ENCODE measurements at regions not wholly inside any gene's neighbourhood (a gene's known extent, or its start where the extent isn't known, plus 50 kb on each side); places are given as distances from the start of the nearest gene placed in this dataset.
A peak's percentile ranks its signal among the peaks of the same experiment; 100 is the strongest.
"Not testable (repeated sequence)": the region's sequence is repeated elsewhere in the genome, so short reads cannot be mapped to it uniquely, and the experiment has no call there.

GRCh38 chr20:17825252-17825959 is 125.6 kb downstream of the BANF2 start:
- in situ Hi-C loops (cut with MboI; ENCODE audit: low pct_unique_long_range_greater_than_20kb, low sequenced_read_pairs): no loop called here
- no peak for DNase-seq

- in situ Hi-C loops (cut with MboI; ENCODE audit: low pct_unique_long_range_greater_than_20kb, low sequenced_read_pairs): no loop called here
- no peak for DNase-seq
Measured at GRCh38 chr20:17824676-17825251, 125.0 kb downstream of the BANF2 start.

- in situ Hi-C loops (cut with MboI; ENCODE audit: low pct_unique_long_range_greater_than_20kb, low sequenced_read_pairs): no loop called here
Measured at GRCh38 chr20:17823409-17824144, 123.8 kb downstream of the BANF2 start.

GRCh38 chr20:17822540-17823408 is 123.0 kb downstream of the BANF2 start:
- in situ Hi-C loops (cut with MboI; ENCODE audit: low pct_unique_long_range_greater_than_20kb, low sequenced_read_pairs): no loop called here
- no peak for DNase-seq

More at GRCh38 chr20:17823409-17824144, 123.8 kb downstream of the BANF2 start:
- DNase-seq: no peak

- no peak for DNase-seq
- in situ Hi-C loops (cut with MboI; ENCODE audit: low pct_unique_long_range_greater_than_20kb, low sequenced_read_pairs): no loop called here
Measured at GRCh38 chr20:17822039-17822438, 122.3 kb downstream of the BANF2 start.

- DNase-seq; in situ Hi-C loops (cut with MboI; ENCODE audit: low pct_unique_long_range_greater_than_20kb, low sequenced_read_pairs): not testable (repeated sequence)
Measured at GRCh38 chr20:17821606-17822005, 121.8 kb downstream of the BANF2 start.

- no peak for DNase-seq
- in situ Hi-C loops (cut with MboI; ENCODE audit: low pct_unique_long_range_greater_than_20kb, low sequenced_read_pairs): no loop called here
Measured at GRCh38 chr20:17819395-17820093, 119.8 kb downstream of the BANF2 start.

GRCh38 chr20:17818187-17818586 is 118.4 kb downstream of the BANF2 start:
- in situ Hi-C loops (cut with MboI; ENCODE audit: low pct_unique_long_range_greater_than_20kb, low sequenced_read_pairs): no loop called here
- no peak for DNase-seq

- no peak for DNase-seq
- in situ Hi-C loops (cut with MboI; ENCODE audit: low pct_unique_long_range_greater_than_20kb, low sequenced_read_pairs): no loop called here
Measured at GRCh38 chr20:17816804-17817587, 117.2 kb downstream of the BANF2 start.

GRCh38 chr20:17811628-17811965 is 111.8 kb downstream of the BANF2 start:
- in situ Hi-C loops (cut with MboI; ENCODE audit: low pct_unique_long_range_greater_than_20kb, low sequenced_read_pairs): no loop called here
- no peak for DNase-seq

GRCh38 chr20:17810847-17811627 is 111.3 kb downstream of the BANF2 start:
- in situ Hi-C loops (cut with MboI; ENCODE audit: low pct_unique_long_range_greater_than_20kb, low sequenced_read_pairs): no loop called here
- DNase-seq: peak; percentile 3

- DNase-seq: no peak
- in situ Hi-C loops (cut with MboI; ENCODE audit: low pct_unique_long_range_greater_than_20kb, low sequenced_read_pairs): no loop called here
Measured at GRCh38 chr20:17810062-17810631, 110.4 kb downstream of the BANF2 start.

- no peak for DNase-seq
Measured at GRCh38 chr20:17809362-17810061, 109.7 kb downstream of the BANF2 start.

GRCh38 chr20:17808782-17809181 is 109.0 kb downstream of the BANF2 start:
- in situ Hi-C loops (cut with MboI; ENCODE audit: low pct_unique_long_range_greater_than_20kb, low sequenced_read_pairs): no loop called here
- DNase-seq: no peak

More at GRCh38 chr20:17809362-17810061, 109.7 kb downstream of the BANF2 start:
- in situ Hi-C loops (cut with MboI; ENCODE audit: low pct_unique_long_range_greater_than_20kb, low sequenced_read_pairs): no loop called here

GRCh38 chr20:17808357-17808756 is 108.6 kb downstream of the BANF2 start:
- in situ Hi-C loops (cut with MboI; ENCODE audit: low pct_unique_long_range_greater_than_20kb, low sequenced_read_pairs): no loop called here
- no peak for DNase-seq

GRCh38 chr20:17807651-17808050 is 107.9 kb downstream of the BANF2 start:
- no peak for DNase-seq
- in situ Hi-C loops (cut with MboI; ENCODE audit: low pct_unique_long_range_greater_than_20kb, low sequenced_read_pairs): no loop called here
